ENCODE measurements at regions not wholly inside any gene's neighbourhood (a gene's known extent, or its start where the extent isn't known, plus 50 kb on each side); places are given as distances from the start of the nearest gene placed in this dataset. TPM values are rescaled to one million over a fixed set of nuclear protein-coding genes. Genes with fewer than 3 reads are reported as not detected.

Small RNAs in the stretch of these regions (small RNA-seq; reads per million reads assigned to genes)
- gene MIR1185-1 (not detected), gene MIR1185-2 (not detected), gene MIR1193 (not detected), gene MIR1197 (not detected), gene MIR134 (9.1 reads per million, percentile 92 among the genes with 10 or more reads in this experiment), gene MIR154 (6.2 reads per million, percentile 89 among the genes with 10 or more reads in this experiment), gene MIR299 (0.20 reads per million), gene MIR300 (not detected), gene MIR323A (0.95 reads per million, percentile 29 among the genes with 10 or more reads in this experiment), gene MIR323B (0.81 reads per million, percentile 19 among the genes with 10 or more reads in this experiment), gene MIR329-1 (not detected), gene MIR329-2 (not detected), gene MIR369 (14.5 reads per million, percentile 94 among the genes with 10 or more reads in this experiment), gene MIR377 (1.2 reads per million, percentile 44 among the genes with 10 or more reads in this experiment), gene MIR379 (10.1 reads per million, percentile 92 among the genes with 10 or more reads in this experiment), gene MIR380 (0.27 reads per million), gene MIR381 (15.9 reads per million, percentile 94 among the genes with 10 or more reads in this experiment), gene MIR409 (3.2 reads per million, percentile 80 among the genes with 10 or more reads in this experiment), gene MIR411 (87.2 reads per million, percentile 97 among the genes with 10 or more reads in this experiment), gene MIR412 (not detected), gene MIR485 (0.68 reads per million, percentile 7 among the genes with 10 or more reads in this experiment), gene MIR487A (1.2 reads per million, percentile 44 among the genes with 10 or more reads in this experiment), gene MIR487B (1.7 reads per million, percentile 60 among the genes with 10 or more reads in this experiment), gene MIR494 (3.9 reads per million, percentile 83 among the genes with 10 or more reads in this experiment), gene MIR495 (1.4 reads per million, percentile 50 among the genes with 10 or more reads in this experiment), gene MIR496 (0.68 reads per million, percentile 7 among the genes with 10 or more reads in this experiment), gene MIR539 (0.20 reads per million), gene MIR541 (not detected), gene MIR543 (3.7 reads per million, percentile 83 among the genes with 10 or more reads in this experiment), gene MIR544A (not detected), gene MIR654 (4.7 reads per million, percentile 87 among the genes with 10 or more reads in this experiment), gene MIR655 (1.0 reads per million, percentile 34 among the genes with 10 or more reads in this experiment), gene MIR656 (not detected), gene MIR668 (0.20 reads per million), gene MIR758 (0.88 reads per million, percentile 25 among the genes with 10 or more reads in this experiment), gene MIR889 (13.3 reads per million, percentile 93 among the genes with 10 or more reads in this experiment), gene RF00012 (0.61 reads per million), gene RF00181 (not detected), gene SNORD114-10 (1.1 reads per million, percentile 37 among the genes with 10 or more reads in this experiment), gene SNORD114-11 (13.6 reads per million, percentile 93 among the genes with 10 or more reads in this experiment), gene SNORD114-12 (52.7 reads per million, percentile 96 among the genes with 10 or more reads in this experiment), gene SNORD114-13 (1.4 reads per million, percentile 50 among the genes with 10 or more reads in this experiment), gene SNORD114-14 (9.1 reads per million, percentile 92 among the genes with 10 or more reads in this experiment), gene SNORD114-15 (35.5 reads per million, percentile 95 among the genes with 10 or more reads in this experiment), gene SNORD114-16 (not detected), gene SNORD114-17 (93.3 reads per million, percentile 97 among the genes with 10 or more reads in this experiment), gene SNORD114-18 (not detected), gene SNORD114-19 (not detected), gene SNORD114-20 (100 reads per million, percentile 97 among the genes with 10 or more reads in this experiment), gene SNORD114-21 (114 reads per million, percentile 97 among the genes with 10 or more reads in this experiment), gene SNORD114-22 (917 reads per million, percentile 99 among the genes with 10 or more reads in this experiment), gene SNORD114-23 (60.2 reads per million, percentile 96 among the genes with 10 or more reads in this experiment), gene SNORD114-24 (2.9 reads per million, percentile 78 among the genes with 10 or more reads in this experiment), gene SNORD114-25 (39.1 reads per million, percentile 96 among the genes with 10 or more reads in this experiment), gene SNORD114-26 (not detected), gene SNORD114-27 (not detected), gene SNORD114-28 (7.4 reads per million, percentile 90 among the genes with 10 or more reads in this experiment), gene SNORD114-29 (not detected), gene SNORD114-30 (not detected), gene SNORD114-31 (not detected), gene SNORD114-5 (not detected), gene SNORD114-6 (not detected), gene SNORD114-7 (not detected), gene SNORD114-9 (499 reads per million, percentile 99 among the genes with 10 or more reads in this experiment)
